T-helper 22 cell (primary cell): ENCODE measurements at regions not wholly inside any gene's neighbourhood (a gene's known extent, or its start where the extent isn't known, plus 50 kb on each side); places are given as distances from the start of the nearest gene placed in this dataset.

Experiments used
- DNase-seq: peaks from one replicate; pipeline ENCODE4 v3.0.0-alpha.2; 2020; ENCODE audit warnings: low read depth

- DNase-seq, result no peak
Observed at GRCh38 chr15:58235961-58236360, 97.8 kb downstream of the AQP9 start.

GRCh38 chr15:58240191-58240932 lies 102.2 kb downstream of the AQP9 start:
- DNase-seq, result no peak

GRCh38 chr15:58241872-58242271 lies 103.7 kb downstream of the AQP9 start:
- no peak for DNase-seq

GRCh38 chr15:58243070-58243469 lies 104.9 kb downstream of the AQP9 start:
- no peak for DNase-seq

- no peak for DNase-seq
Observed at GRCh38 chr15:58244536-58244935, 106.4 kb downstream of the AQP9 start.

- no peak for DNase-seq
Observed at GRCh38 chr15:58246041-58246440, 107.9 kb downstream of the AQP9 start.

GRCh38 chr15:58247855-58248842 lies 110.0 kb downstream of the AQP9 start:
- DNase-seq, result no peak

GRCh38 chr15:58249646-58250312 lies 111.6 kb downstream of the AQP9 start:
- no peak for DNase-seq

- DNase-seq, result no peak
Observed at GRCh38 chr15:58252586-58253323, 114.6 kb downstream of the AQP9 start.

GRCh38 chr15:58257776-58258325 lies 119.7 kb downstream of the AQP9 start:
- no peak for DNase-seq

- DNase-seq, result no peak
Observed at GRCh38 chr15:58258501-58259292, 120.5 kb downstream of the AQP9 start.

GRCh38 chr15:58260205-58260724 lies 122.1 kb downstream of the AQP9 start:
- DNase-seq, result no peak

GRCh38 chr15:58260725-58261267 lies 122.6 kb downstream of the AQP9 start:
- DNase-seq, result no peak

GRCh38 chr15:58261368-58261767 lies 123.2 kb downstream of the AQP9 start:
- DNase-seq, result no peak

- DNase-seq, result no peak
Observed at GRCh38 chr15:58264053-58264971, 126.1 kb downstream of the AQP9 start.

GRCh38 chr15:58267051-58267450 lies 128.9 kb downstream of the AQP9 start:
- DNase-seq, result no peak

GRCh38 chr15:58268746-58269267 lies 130.6 kb downstream of the AQP9 start:
- DNase-seq, result no peak
